WI38 (cell line): ENCODE measurements at regions not wholly inside any gene's neighbourhood (a gene's known extent, or its start where the extent isn't known, plus 50 kb on each side); places are given as distances from the start of the nearest gene placed in this dataset.

Experiments
- H3K4me3 ChIP-seq: 2 replicates; pipeline ENCODE4 v1.5.1; 2011; ENCODE audit warnings: low read depth, mild to moderate bottlenecking, control low read depth, low read length
- CTCF ChIP-seq: IDR thresholded peaks from 2 replicates; pipeline ENCODE4 v1.5.1; 2012; ENCODE audit warnings: low read depth, mild to moderate bottlenecking, control low read depth, low read length

DNA sequence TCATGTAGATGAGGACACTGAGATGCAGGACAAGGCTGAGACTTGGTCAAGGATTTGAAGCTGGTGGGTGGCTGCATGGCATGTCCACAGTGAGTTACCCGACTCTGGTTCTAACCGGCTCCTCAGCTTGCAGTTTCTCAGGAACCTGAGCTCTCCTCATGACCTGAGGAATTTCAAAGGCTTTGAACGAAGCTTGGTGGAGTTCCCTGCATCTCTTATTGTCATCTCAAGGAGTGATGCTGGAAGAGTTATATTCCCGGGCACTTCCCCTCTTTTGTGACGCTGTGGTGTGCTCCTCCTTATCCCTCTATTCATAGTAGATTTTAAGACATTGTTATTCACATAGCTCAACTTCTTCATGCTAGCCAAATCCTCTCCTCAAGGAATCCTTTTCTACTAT lies 500.1 kb upstream of the HTR2A start:
- TF ChIP-seq CTCF, result no peak
- no peak overlapping the region for H3K4me3 ChIP-seq

DNA sequence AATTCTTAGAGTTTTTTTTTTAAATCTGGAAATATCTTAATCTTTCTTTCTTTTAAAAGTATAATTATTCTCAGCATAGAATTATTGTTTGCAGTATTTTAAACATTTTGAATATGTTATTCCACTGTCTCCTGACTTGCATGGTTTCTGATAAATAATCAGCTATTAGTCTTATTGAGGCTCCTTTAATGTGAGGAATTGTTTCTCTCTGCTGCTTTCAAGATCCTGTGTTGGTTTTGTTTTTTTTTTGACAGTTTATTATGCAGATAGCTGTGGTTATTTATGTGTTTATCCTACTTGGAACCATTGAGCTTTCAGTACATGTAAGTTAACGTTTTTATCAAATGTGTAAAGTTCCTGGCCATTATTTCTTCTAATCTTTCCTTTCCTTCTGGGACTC lies 477.9 kb upstream of the HTR2A start:
- H3K4me3 ChIP-seq, result no peak overlapping the region
- TF ChIP-seq CTCF, result no peak

DNA sequence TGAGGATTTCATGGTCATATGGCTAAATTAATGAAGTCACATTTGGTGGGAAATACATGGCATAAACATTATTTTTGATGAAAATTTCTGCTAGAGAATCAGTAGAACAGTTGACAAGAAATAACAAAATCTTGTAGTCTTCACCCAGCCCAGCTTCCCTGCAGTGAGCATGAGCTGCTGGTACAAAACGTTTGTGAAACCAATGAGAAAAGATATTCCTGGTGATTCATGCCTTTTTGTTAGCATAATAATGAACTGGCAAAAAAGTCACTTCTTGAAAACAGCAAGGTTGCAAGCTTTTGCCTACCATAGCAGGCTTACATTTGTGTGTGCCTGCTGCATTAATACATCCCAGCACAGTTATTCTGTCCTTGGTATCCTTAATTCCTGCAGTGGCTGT lies 475.9 kb upstream of the HTR2A start:
- H3K4me3 ChIP-seq, result no peak overlapping the region
- TF ChIP-seq CTCF, result no peak

DNA sequence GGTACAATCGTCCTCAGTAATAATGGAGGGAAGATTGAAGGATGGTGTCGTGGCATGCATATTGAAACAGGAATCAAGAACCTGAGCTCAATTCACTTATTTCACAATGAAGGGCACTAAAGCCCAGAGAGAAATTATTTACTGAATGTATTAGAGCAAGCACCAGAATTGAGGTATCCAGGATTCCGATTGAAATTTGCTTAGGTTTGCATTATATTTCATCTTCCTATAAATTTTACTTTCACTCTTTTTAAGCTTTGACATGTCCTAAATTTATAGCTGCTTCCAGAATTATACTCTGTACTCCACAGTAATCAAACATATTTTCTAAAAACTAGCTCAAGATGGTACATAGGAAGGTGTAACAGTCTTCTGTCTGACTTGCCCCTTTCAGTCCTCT lies 454.9 kb upstream of the HTR2A start:
- TF ChIP-seq CTCF, result no peak
- no peak overlapping the region for H3K4me3 ChIP-seq

DNA sequence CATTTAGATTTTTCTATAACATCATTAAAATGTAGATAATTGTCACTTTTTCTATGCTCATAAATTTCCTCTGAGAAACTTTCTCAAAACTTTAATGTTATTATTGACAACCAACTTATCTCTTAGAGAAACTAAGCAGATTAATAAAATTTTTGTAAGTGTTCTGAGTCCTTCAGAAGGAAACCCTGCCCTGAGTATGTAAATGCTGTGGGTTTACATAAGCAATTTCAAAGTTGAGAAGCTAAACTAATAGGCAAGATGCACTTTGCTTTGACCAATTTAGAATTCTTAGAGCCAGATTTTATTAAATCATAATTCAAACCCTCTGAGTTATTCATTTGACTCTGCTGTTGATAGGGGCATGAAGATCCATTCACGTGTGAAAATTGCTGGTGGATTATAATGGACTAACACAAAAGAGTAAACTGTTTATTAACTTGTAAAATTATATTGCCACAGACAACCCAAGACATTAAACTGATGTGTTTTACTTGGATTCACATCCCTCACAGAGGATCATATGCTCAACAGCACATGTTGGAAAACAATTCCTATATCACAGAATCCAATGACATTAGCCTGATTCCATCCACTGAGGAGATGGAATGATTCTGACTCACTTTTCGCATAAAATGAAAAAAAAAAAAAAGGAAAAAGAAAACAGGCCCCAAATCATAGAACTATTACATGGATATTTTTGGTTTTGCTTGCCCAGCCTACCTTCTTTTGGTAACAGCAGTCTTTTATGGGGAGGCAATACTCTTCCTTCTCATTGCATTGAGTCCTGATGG lies 453.7 kb upstream of the HTR2A start:
- H3K4me3 ChIP-seq, result no peak overlapping the region
- no peak for TF ChIP-seq CTCF

GRCh38 chr13:47349211-47349610 lies 452.4 kb upstream of the HTR2A start:
- no peak overlapping the region for H3K4me3 ChIP-seq
- TF ChIP-seq CTCF, result no peak

- H3K4me3 ChIP-seq, result no peak overlapping the region
- no peak for TF ChIP-seq CTCF
Measured at GRCh38 chr13:47337781-47338507, 441.1 kb upstream of the HTR2A start.
